NCI-H2196 (cell line): ENCODE measurements at regions not wholly inside any gene's neighbourhood (a gene's known extent, or its start where the extent isn't known, plus 50 kb on each side); places are given as distances from the start of the nearest gene placed in this dataset.

ENCODE experiments used
- DNase-seq: peaks from one replicate; lab custom pipeline; 2025; ENCODE audit not compliant: unreplicated experiment; lab: John Stamatoyannopoulos, UW

GRCh38 chr10:131746785-131747184 lies 154.0 kb upstream of the PPP2R2D start:
- no peak for DNase-seq

DNA sequence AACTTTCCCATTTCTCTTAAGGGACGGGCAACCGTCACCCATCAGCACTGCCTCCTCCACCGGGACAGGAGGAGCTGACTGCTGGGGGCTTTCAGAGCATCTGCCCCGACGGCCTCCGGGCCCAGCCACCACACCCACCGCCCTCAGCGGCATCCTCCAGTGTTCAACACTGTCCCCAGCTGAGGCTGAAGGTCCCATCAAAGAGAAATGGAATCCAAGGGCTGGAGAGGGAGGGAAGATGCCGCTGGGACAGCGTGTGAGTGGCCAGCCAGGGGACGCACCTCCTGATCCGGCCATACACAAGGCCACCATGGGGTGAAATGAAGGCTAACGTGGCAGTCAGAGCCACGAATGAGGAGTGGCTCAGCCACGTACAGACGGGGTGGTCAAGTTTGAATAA lies 153.6 kb upstream of the PPP2R2D start:
- DNase-seq, result no peak

- no peak for DNase-seq
These were observed 153.0 kb upstream of the PPP2R2D start for GRCh38 chr10:131747791-131748190.

- DNase-seq, result no peak
These were observed 152.6 kb upstream of the PPP2R2D start for GRCh38 chr10:131748191-131748590.

DNA sequence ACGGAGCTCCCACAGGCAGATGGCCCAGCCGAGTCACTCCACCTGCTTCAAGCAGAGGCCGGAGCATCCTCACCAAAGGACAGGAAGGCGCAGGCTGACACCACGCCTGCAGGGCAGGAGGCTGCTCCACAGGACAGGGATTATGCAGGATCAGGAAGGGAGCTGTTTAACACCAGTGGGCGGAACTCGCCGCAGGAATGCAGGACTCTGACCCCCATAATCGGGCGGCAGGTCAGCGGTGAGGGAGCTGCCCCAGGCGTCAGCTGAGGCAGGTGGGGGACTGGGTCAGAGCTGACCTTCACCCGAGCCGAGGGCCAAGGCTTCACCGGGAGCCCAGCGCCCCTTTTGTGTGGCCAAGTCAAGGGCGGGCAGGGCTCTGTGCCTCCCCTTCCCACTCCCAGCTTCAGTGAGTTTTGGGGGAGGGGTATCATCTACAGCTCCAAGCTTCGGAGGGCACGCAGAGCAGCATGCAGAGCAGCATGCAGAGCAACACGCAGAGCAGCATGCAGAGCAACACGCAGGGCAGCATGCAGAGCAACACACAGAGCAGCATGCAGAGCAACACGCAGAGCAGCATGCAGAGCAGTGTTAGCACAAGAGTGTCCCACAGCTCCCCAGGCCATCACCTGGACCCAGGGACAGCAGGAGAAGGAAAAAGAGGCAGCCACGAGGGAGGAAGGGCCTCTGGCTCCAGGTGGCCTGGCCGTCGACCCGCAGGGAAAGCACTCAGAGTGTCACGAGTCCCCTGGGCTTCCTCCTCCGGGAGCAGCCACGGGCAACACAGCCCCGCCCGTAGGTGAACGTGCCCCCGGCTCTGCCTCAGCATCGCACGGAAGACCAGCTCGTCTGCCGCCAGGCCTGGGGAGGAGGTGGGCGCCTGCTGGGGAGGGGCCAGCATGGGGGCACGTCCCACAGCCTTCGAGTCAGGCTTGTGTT lies 151.7 kb upstream of the PPP2R2D start:
- DNase-seq, result no peak

- DNase-seq, result no peak
These were observed 151.1 kb upstream of the PPP2R2D start for GRCh38 chr10:131749767-131750142.

- no peak for DNase-seq
These were observed 150.5 kb upstream of the PPP2R2D start for GRCh38 chr10:131750171-131750895.

- no peak for DNase-seq
These were observed 149.6 kb upstream of the PPP2R2D start for GRCh38 chr10:131750973-131751826.

GRCh38 chr10:131751827-131752775 lies 148.7 kb upstream of the PPP2R2D start:
- DNase-seq, result no peak

DNA sequence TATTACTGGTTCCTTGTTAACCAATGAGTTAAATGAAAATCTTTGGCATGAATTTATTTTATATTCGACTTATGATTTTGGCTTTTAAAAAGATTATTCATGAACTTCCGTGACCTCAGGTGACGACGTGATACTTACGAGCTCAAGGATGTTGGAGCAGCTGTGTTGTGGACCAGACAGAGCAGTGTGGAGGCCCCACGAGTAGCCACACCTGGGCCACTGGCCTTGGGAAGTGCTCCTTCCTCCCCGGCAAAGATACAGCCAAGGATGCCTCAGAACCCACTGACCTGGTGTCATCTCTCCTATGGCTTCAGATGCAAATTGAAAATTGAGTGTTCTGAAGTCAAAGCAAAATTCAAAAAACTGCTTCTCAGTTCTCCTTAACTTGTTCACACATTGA lies 147.5 kb upstream of the PPP2R2D start:
- no peak for DNase-seq

- DNase-seq, result no peak
These were observed 145.6 kb upstream of the PPP2R2D start for GRCh38 chr10:131755200-131755599.

- DNase-seq, result no peak
These were observed 143.3 kb upstream of the PPP2R2D start for GRCh38 chr10:131757285-131758058.

DNA sequence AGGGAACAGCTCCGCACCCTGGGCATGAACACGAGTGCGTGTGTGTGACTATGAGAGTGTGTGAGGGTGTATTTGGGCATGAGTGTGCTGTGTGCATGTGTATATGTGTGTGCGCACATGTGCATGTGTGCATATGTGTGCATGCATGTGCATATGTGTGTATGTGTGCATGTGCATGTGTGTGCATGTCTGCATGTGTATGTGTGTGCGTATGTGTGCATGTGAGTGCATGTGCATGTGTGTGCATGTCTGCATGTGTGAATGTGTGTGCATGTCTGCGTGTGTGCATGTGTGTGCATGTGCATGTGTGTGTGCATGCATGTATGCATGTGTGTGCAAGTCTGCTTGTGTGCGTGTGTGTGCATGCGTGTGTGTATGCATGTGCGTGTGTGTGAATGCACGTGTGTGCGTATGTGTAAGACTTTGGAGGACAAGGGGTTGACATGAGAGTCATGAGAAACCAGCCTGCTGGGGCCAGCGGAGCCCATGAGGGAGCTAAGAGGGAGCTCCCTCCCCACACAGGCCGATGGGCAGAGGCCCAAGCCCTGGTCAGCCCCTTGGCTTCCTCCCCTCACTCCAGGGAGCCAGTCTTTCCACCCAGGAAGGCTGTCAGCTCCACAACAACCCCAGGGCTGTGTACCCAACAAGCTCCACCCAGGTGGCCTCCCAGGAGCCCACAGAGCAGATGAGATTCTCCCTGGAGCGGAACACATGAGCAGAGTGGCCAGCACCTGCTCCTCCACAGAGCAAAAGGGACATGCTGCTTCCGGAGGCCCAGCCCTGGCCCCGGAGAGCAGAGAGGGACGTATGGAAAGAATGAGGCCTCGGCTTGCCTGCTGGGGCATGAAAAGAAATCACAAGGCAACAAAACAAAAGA lies 142.5 kb upstream of the PPP2R2D start:
- no peak for DNase-seq

DNA sequence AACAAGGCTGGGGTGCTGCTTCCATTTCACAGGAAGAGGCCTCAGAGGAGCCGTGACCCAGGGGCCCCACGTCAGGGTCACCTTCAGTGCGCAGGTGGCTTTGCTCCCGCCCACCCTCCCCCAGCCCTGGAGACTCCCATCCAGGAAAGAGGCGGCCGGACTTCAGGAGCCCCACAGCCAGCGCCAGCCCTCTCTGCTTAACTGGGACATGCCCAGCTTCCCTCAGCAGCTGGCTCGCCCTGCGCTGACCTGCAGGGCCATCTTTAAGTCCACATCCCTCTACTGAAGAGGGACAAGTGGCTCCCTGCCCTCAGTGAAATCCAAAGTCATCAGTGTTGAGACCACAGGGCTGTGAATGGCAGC lies 141.9 kb upstream of the PPP2R2D start:
- no peak for DNase-seq

- DNase-seq, result no peak
These were observed 141.5 kb upstream of the PPP2R2D start for GRCh38 chr10:131759347-131759746.

GRCh38 chr10:131760416-131761166 lies 140.2 kb upstream of the PPP2R2D start:
- no peak for DNase-seq

GRCh38 chr10:131762789-131763696 lies 137.8 kb upstream of the PPP2R2D start:
- no peak for DNase-seq
